H1 (cell line): ENCODE measurements at regions not wholly inside any gene's neighbourhood (a gene's known extent, or its start where the extent isn't known, plus 50 kb on each side); places are given as distances from the start of the nearest gene placed in this dataset.

ENCODE experiments used
- CTCF ChIA-PET: fragments of 300-600 bp; sonication (Branson Sonifier 250); formaldehyde crosslinking; loops from one replicate; lab custom pipeline; 2021; ENCODE audit not compliant: partially characterized antibody; lab: Charles Lee
- POLR2A ChIA-PET: fragments of 300-600 bp; sonication (Branson Sonifier 250); formaldehyde crosslinking; loops from one replicate; lab custom pipeline; 2021; ENCODE audit warnings: inconsistent platforms; ENCODE audit not compliant: partially characterized antibody; lab: Charles Lee
- DNase-seq, 2 experiments: peaks; one replicate each; pipeline versions ENCODE4 v3.0.0 to v3.0.0-alpha.2; 2010 to 2022; ENCODE audit warnings: low spot score in 2 of 2, low read depth in 1 of 2, mixed read lengths in 1 of 2
- FAIRE-seq: peaks from 2 replicates; lab custom pipeline; 2011; peaks lifted over from hg19 to GRCh38; lab: Jason Lieb, UNC
- H2AFZ ChIP-seq: 2 replicates; pipeline ENCODE4 v1.8.1; 2012; ENCODE audit warnings: low read length, inconsistent platforms
- H2AK5ac ChIP-seq: 2 replicates; pipeline ENCODE4 v1.6.1; 2013; ENCODE audit warnings: low read depth, low read length
- H2BK120ac ChIP-seq: replicated peaks from 2 replicates; pipeline ENCODE3; 2013; ENCODE audit warnings: low read depth, low read length, inconsistent platforms
- H2BK12ac ChIP-seq: 2 replicates; pipeline ENCODE4 v1.6.1; 2013; ENCODE audit warnings: low read depth, low read length
- H2BK15ac ChIP-seq: 2 replicates; pipeline ENCODE4 v1.6.1; 2013; ENCODE audit warnings: low read length
- H2BK20ac ChIP-seq: 2 replicates; pipeline ENCODE4 v1.6.1; 2013; ENCODE audit warnings: low read length
- H2BK5ac ChIP-seq: 2 replicates; pipeline ENCODE4 v1.6.1; 2013; ENCODE audit warnings: low read depth, low read length
- H3K14ac ChIP-seq: 2 replicates; pipeline ENCODE4 v1.6.1; 2013; ENCODE audit warnings: inconsistent platforms; ENCODE audit not compliant: insufficient read length
- H3K18ac ChIP-seq: 2 replicates; pipeline ENCODE4 v1.6.1; 2013; ENCODE audit warnings: low read length; ENCODE audit errors: extremely low read depth
- H3K23ac ChIP-seq: 2 replicates; pipeline ENCODE4 v1.6.1; 2013; ENCODE audit warnings: inconsistent platforms; ENCODE audit not compliant: insufficient read length
- H3K23me2 ChIP-seq: 2 replicates; pipeline ENCODE4 v1.6.1; 2013; ENCODE audit warnings: low read depth, low read length
- H3K27ac ChIP-seq: 2 replicates; pipeline ENCODE4 v1.6.1; 2011; ENCODE audit warnings: low read depth, low read length, inconsistent platforms
- H3K27me3 ChIP-seq, 4 experiments: replicated peaks in 1 of 4; 1 replicate in 1 of 4; 2 replicates in 3 of 4; pipeline versions ENCODE4 v1.6.1 to v1.8.1; 2011 to 2013; ENCODE audit warnings: low read length in 3 of 4, mild to moderate bottlenecking in 3 of 4, inconsistent platforms in 2 of 4, mixed read lengths in 2 of 4, moderate library complexity in 1 of 4; ENCODE audit not compliant: control insufficient read depth in 3 of 4, insufficient read depth in 3 of 4; ENCODE audit errors: extremely low read depth in 1 of 4
- H3K36me3 ChIP-seq, 4 experiments: 2 replicates each; pipeline versions ENCODE4 v1.6.1 to v1.8.1; 2011 to 2013; ENCODE audit warnings: mild to moderate bottlenecking in 4 of 4, low read length in 3 of 4, moderate library complexity in 2 of 4, control low read depth in 1 of 4, inconsistent platforms in 1 of 4; ENCODE audit not compliant: insufficient read depth in 4 of 4, control insufficient read depth in 2 of 4
- H3K4ac ChIP-seq: replicated peaks from 2 replicates; pipeline ENCODE3; 2013; ENCODE audit warnings: low read length, low read depth, mixed read lengths, inconsistent platforms; ENCODE audit not compliant: insufficient read length
- H3K4me1 ChIP-seq, 4 experiments: replicated peaks in 1 of 4; 1 replicate in 1 of 4; 2 replicates in 3 of 4; pipeline versions ENCODE4 v1.6.1 to v1.8.1; 2011 to 2013; ENCODE audit warnings: low read length in 3 of 4, inconsistent platforms in 2 of 4, mixed read lengths in 1 of 4; ENCODE audit not compliant: insufficient read depth in 4 of 4, control insufficient read depth in 3 of 4
- H3K4me2 ChIP-seq, 2 experiments: 2 replicates each; pipeline versions ENCODE4 v1.6.1 to v1.8.1; 2011 to 2013; ENCODE audit warnings: low read depth in 2 of 2, low read length in 2 of 2, control low read depth in 1 of 2, inconsistent platforms in 1 of 2, mild to moderate bottlenecking in 1 of 2; ENCODE audit not compliant: insufficient read depth in 1 of 2
- H3K4me3 ChIP-seq, 4 experiments: fragments of 200-600, 300-600 bp in 1 of 4; sonication (generic), shearing (Covaris generic), sonication (Bioruptor Twin) in 1 of 4; 2 replicates each; pipeline versions ENCODE4 v1.5.1 to v1.8.1; 2011 to 2016; ENCODE audit warnings: low read length in 4 of 4, low read depth in 3 of 4, control low read depth in 2 of 4, inconsistent platforms in 2 of 4, mild to moderate bottlenecking in 2 of 4, mixed read lengths in 1 of 4, moderate library complexity in 1 of 4; ENCODE audit not compliant: insufficient read depth in 2 of 4; ENCODE audit errors: extremely low read depth in 1 of 4
- H3K56ac ChIP-seq: replicated peaks from 2 replicates; pipeline ENCODE3; 2013; ENCODE audit warnings: low read depth, mild to moderate bottlenecking, mixed read lengths, low read length, inconsistent platforms; ENCODE audit not compliant: insufficient read length
- H3K79me1 ChIP-seq: 2 replicates; pipeline ENCODE4 v1.6.1; 2013; ENCODE audit warnings: low read depth, low read length, control low read depth
- H3K79me2 ChIP-seq, 2 experiments: 2 replicates each; pipeline versions ENCODE4 v1.6.1 to v1.8.1; 2012 to 2013; ENCODE audit warnings: low read length in 2 of 2, mild to moderate bottlenecking in 2 of 2, inconsistent platforms in 1 of 2; ENCODE audit not compliant: insufficient read depth in 2 of 2, control insufficient read depth in 1 of 2
- H3K9ac ChIP-seq, 4 experiments: replicated peaks in 1 of 4; 1 replicate in 1 of 4; 2 replicates in 3 of 4; pipeline versions ENCODE4 v1.6.1 to v1.8.1; 2011 to 2013; ENCODE audit warnings: low read depth in 3 of 4, low read length in 3 of 4, control low read depth in 2 of 4, mild to moderate bottlenecking in 2 of 4, moderate library complexity in 2 of 4, inconsistent platforms in 1 of 4; ENCODE audit errors: extremely low read depth in 1 of 4
- H3K9me3 ChIP-seq, 2 experiments: 2 replicates each; pipeline versions ENCODE4 v1.6.1 to v1.8.1; 2012 to 2013; ENCODE audit warnings: mild to moderate bottlenecking in 2 of 2, moderate library complexity in 2 of 2, control low read depth in 1 of 2, inconsistent platforms in 1 of 2, low read depth in 1 of 2, low read length in 1 of 2, mixed read lengths in 1 of 2; ENCODE audit not compliant: insufficient read depth in 2 of 2
- H4K20me1 ChIP-seq, 2 experiments: replicated peaks in 1 of 2; 2 replicates each; pipeline versions ENCODE3 to v1.8.1; 2011 to 2013; ENCODE audit warnings: inconsistent platforms in 2 of 2, low read length in 2 of 2, mild to moderate bottlenecking in 1 of 2; ENCODE audit not compliant: insufficient read depth in 2 of 2, control insufficient read depth in 1 of 2
- H4K5ac ChIP-seq: 2 replicates; pipeline ENCODE4 v1.6.1; 2013; ENCODE audit warnings: low read length, low read depth, mixed read lengths, inconsistent platforms; ENCODE audit not compliant: insufficient read length
- H4K8ac ChIP-seq: 2 replicates; pipeline ENCODE4 v1.8.0; 2013; ENCODE audit warnings: mild to moderate bottlenecking, moderate library complexity, low read length, inconsistent platforms; ENCODE audit not compliant: insufficient read depth; ENCODE audit errors: extremely low read depth
- H4K91ac ChIP-seq: replicated peaks from 2 replicates; pipeline ENCODE3; 2013; ENCODE audit warnings: low read length, mixed read lengths, inconsistent platforms; ENCODE audit not compliant: insufficient read length
- ASH2L ChIP-seq: fragments of 200-600, 300-600 bp; sonication (generic); IDR thresholded peaks from one replicate; pipeline ENCODE4 v1.7.1; 2017; ENCODE audit warnings: low read length
- BCL11A ChIP-seq, 2 experiments: IDR thresholded peaks; one replicate each; pipeline ENCODE4 v1.6.1; 2011; ENCODE audit warnings: low read depth in 2 of 2, low read length in 2 of 2, mild to moderate bottlenecking in 2 of 2
- CHD1 ChIP-seq: IDR thresholded peaks from 2 replicates; pipeline ENCODE4 v1.6.1; 2012; ENCODE audit warnings: low read depth, low read length, improper control_type of control experiment
- CTCF ChIP-seq, 3 experiments: IDR thresholded peaks; 1 replicate in 2 of 3; 2 replicates in 1 of 3; pipeline versions ENCODE4 v1.5.1 to v1.6.1; 2011; ENCODE audit warnings: low read length in 3 of 3, mild to moderate bottlenecking in 3 of 3, inconsistent platforms in 2 of 3, low read depth in 1 of 3, moderate library complexity in 1 of 3; ENCODE audit not compliant: insufficient read depth in 1 of 3; ENCODE audit errors: control extremely low read depth in 1 of 3
- SP2 ChIP-seq: IDR thresholded peaks from 2 replicates; pipeline ENCODE4 v1.6.1; 2012; ENCODE audit warnings: mild to moderate bottlenecking, low read length, inconsistent platforms
- SP4 ChIP-seq: IDR thresholded peaks from 2 replicates; pipeline ENCODE4 v1.6.1; 2012; ENCODE audit warnings: low read length, inconsistent platforms
- WGBS, 2 experiments: shearing (Covaris generic) in 1 of 2; methylation state at CpG; one replicate each; pipeline versions ENCODE4 v1.1.6 to v1.1.7; 2013 to 2015; ENCODE audit warnings: low lambda C conversion rate in 2 of 2, mixed read lengths in 2 of 2, inconsistent platforms in 1 of 2, low coverage in 1 of 2, missing lambda C conversion rate in 1 of 2; ENCODE audit not compliant: insufficient replicate concordance in 2 of 2, insufficient coverage in 1 of 2, insufficient read length in 1 of 2; ENCODE audit errors: extremely low coverage in 1 of 2, missing lambda C conversion rate in 1 of 2; 5-methylcytosine and 5-hydroxymethylcytosine counted together

- no peak overlapping the region for H2BK15ac ChIP-seq
These were observed 1672.4 kb upstream of the AGA start for GRCh38 chr4:179114615-179115014.

More at GRCh38 chr4:179114615-179115014, 1672.4 kb upstream of the AGA start:
- FAIRE-seq: no peak
- Histone ChIP-seq H3K36me3 (no peaks in the 10 kb centered on the region), H3K4me3 (no peak overlapping the region), H3K14ac (no peak overlapping the region), H2BK120ac (no peak overlapping the region), H3K27me3 (no peaks in the 10 kb centered on the region), H4K5ac (no peak overlapping the region), H3K4me1 (peaks cover 0 to 4% (median 1%) of the 10 kb centered on the region in 4 experiments; a peak in 1 of 7 replicates), H3K4ac (no peak overlapping the region), H3K23ac (no peak overlapping the region), H2BK12ac (no peak overlapping the region), H3K79me2 (no peaks in the 10 kb centered on the region), H2BK20ac (no peak overlapping the region), H4K91ac (no peak overlapping the region), H3K79me1 (no peaks in the 10 kb centered on the region), H3K27ac (no peak overlapping the region), H4K8ac (no peak overlapping the region), H3K18ac (no peak overlapping the region), H3K23me2 (no peaks in the 10 kb centered on the region), H3K4me2 (no peak overlapping the region), H4K20me1 (no peaks in the 10 kb centered on the region), H3K56ac (no peak overlapping the region), H3K9ac (no peak overlapping the region), H2AFZ (no peak overlapping the region), H3K9me3 (no peaks in the 10 kb centered on the region), H2AK5ac (no peak overlapping the region), H2BK5ac (no peak overlapping the region)
- TF ChIP-seq CHD1 (no peak), BCL11A (IDR thresholded peaks at IDR 0.05; ENCODE audit: low read depth in 2 of 2, low read length in 2 of 2) (no peak), CTCF (IDR thresholded peaks at IDR 0.05; ENCODE audit: control extremely low read depth in 1 of 3, insufficient read depth in 1 of 3, low read depth in 1 of 3, low read length in 3 of 3) (no peak), SP2 (no peak), ASH2L (no peak), SP4 (no peak)
- CTCF ChIA-PET: no interaction called here
- POLR2A ChIA-PET: no interaction called here
- DNase-seq: no peak
- 100% methylated on average over 1 of the region's 1 CpG; no CpG with 5 or more reads in 1 of the 2 experiments for WGBS, 2 experiments
